HepG2 (cell line): ENCODE measurements at regions not wholly inside any gene's neighbourhood (a gene's known extent, or its start where the extent isn't known, plus 50 kb on each side); places are given as distances from the start of the nearest gene placed in this dataset.

ENCODE experiments used
- ATAC-seq: fragments of 200-7000 bp; cut with Tn5 transposase; 3 replicates; pipeline ENCODE4 v1.9.1; 2020; ENCODE audit warnings: mild to moderate bottlenecking, moderate library complexity
- BruUV-seq: library from RNA; stranded (reverse); fragments of 400-500 nt; replicated peaks from 2 replicates; lab custom pipeline; 2021; lab: Mats Ljungman, UMichigan
- CTCF ChIA-PET: fragments of 300-600 bp; formaldehyde crosslinking; extraction: SDS; loops from one replicate; lab custom pipeline; 2021; ENCODE audit warnings: low total read pairs, inconsistent platforms, low intra/inter-chr PET ratio; lab: Yijun Ruan, JAX
- POLR2A ChIA-PET: fragments of 350-600 bp; sonication (Branson Sonifier 250); formaldehyde crosslinking; loops from one replicate; lab custom pipeline; 2020; ENCODE audit warnings: antibody characterized with exemption, inconsistent platforms; lab: Yijun Ruan, JAX
- DNase-seq: peaks from one replicate; pipeline ENCODE4 v3.0.0-alpha.2; 2015; ENCODE audit warnings: low spot score
- FAIRE-seq: peaks from 3 replicates; lab custom pipeline; 2011; peaks lifted over from hg19 to GRCh38; lab: Jason Lieb, UNC
- H2AFZ ChIP-seq: one replicate; pipeline ENCODE4 v1.6.1; 2011; ENCODE audit warnings: low read length, inconsistent platforms
- H3K27ac ChIP-seq: fragments of 300-600 bp; 3 replicates; pipeline ENCODE4 v1.8.0; 2011; ENCODE audit warnings: mixed run types, mild to moderate bottlenecking, mixed read lengths, low read length, inconsistent platforms; ENCODE audit not compliant: insufficient read depth; ENCODE audit errors: extremely low read length
- H3K27me3 ChIP-seq, 2 experiments: fragments of 200-600 bp in 1 of 2; 2 replicates in 1 of 2; 3 replicates in 1 of 2; pipeline versions ENCODE4 v1.6.0 to v1.8.0; 2011; ENCODE audit warnings: low read length in 2 of 2, mild to moderate bottlenecking in 2 of 2, moderate library complexity in 2 of 2, inconsistent platforms in 1 of 2; ENCODE audit not compliant: insufficient read depth in 2 of 2, control insufficient read depth in 1 of 2
- H3K36me3 ChIP-seq, 2 experiments: fragments of 200-600 bp in 1 of 2; replicated peaks in 1 of 2; 2 replicates in 1 of 2; 3 replicates in 1 of 2; pipeline versions ENCODE4 v1.5.1 to v1.8.0; 2011; ENCODE audit warnings: low read length in 2 of 2, inconsistent platforms in 1 of 2; ENCODE audit not compliant: insufficient read depth in 2 of 2, control insufficient read depth in 1 of 2
- H3K4me1 ChIP-seq: 2 replicates; pipeline ENCODE4 v1.5.1; 2012; ENCODE audit warnings: low read length, inconsistent platforms; ENCODE audit not compliant: insufficient read depth
- H3K4me2 ChIP-seq: 2 replicates; pipeline ENCODE4 v1.6.0; 2011; ENCODE audit warnings: low read depth, low read length, inconsistent platforms
- H3K4me3 ChIP-seq, 3 experiments: fragments of 200-600 bp in 1 of 3; sonication (generic), shearing (Covaris generic) in 1 of 3; replicated peaks in 1 of 3; 2 replicates each; pipeline ENCODE4 v1.5.1; 2011 to 2016; ENCODE audit warnings: low read length in 3 of 3, inconsistent platforms in 2 of 3, low read depth in 2 of 3, mild to moderate bottlenecking in 2 of 3, control low read depth in 1 of 3, mixed read lengths in 1 of 3; ENCODE audit not compliant: insufficient read depth in 1 of 3
- H3K79me2 ChIP-seq: one replicate; pipeline ENCODE4 v1.6.1; 2011; ENCODE audit warnings: low read length, inconsistent platforms; ENCODE audit not compliant: insufficient read depth
- H3K9ac ChIP-seq: 2 replicates; pipeline ENCODE4 v1.6.0; 2011; ENCODE audit warnings: mild to moderate bottlenecking, low read depth, low read length, inconsistent platforms; ENCODE audit not compliant: insufficient read depth
- H3K9me3 ChIP-seq: 2 replicates; pipeline ENCODE4 v1.5.1; 2012; ENCODE audit warnings: mild to moderate bottlenecking, low read length
- H4K20me1 ChIP-seq: 2 replicates; pipeline ENCODE4 v1.6.0; 2011; ENCODE audit warnings: inconsistent platforms, mild to moderate bottlenecking, low read length, moderate library complexity; ENCODE audit not compliant: insufficient read depth
- CREB3 ChIP-seq: sonication (generic); formaldehyde crosslinking; IDR thresholded peaks from 2 replicates; pipeline ENCODE4 v1.5.0; 2020; ENCODE audit warnings: missing genetic modification reagents
- PITX1 ChIP-seq: sonication (generic); formaldehyde crosslinking; IDR thresholded peaks from 2 replicates; pipeline ENCODE4 v1.5.1; 2020; ENCODE audit warnings: mild to moderate bottlenecking, missing genetic modification reagents
- ZNF260 ChIP-seq: sonication (generic); formaldehyde crosslinking; IDR thresholded peaks from 2 replicates; pipeline ENCODE4 v1.4.0; 2020; ENCODE audit warnings: missing genetic modification reagents, low read depth, mild to moderate bottlenecking, borderline replicate concordance
- ZNF646 ChIP-seq: sonication (generic); formaldehyde crosslinking; IDR thresholded peaks from 2 replicates; pipeline ENCODE4 v1.9.0; 2021; ENCODE audit warnings: mild to moderate bottlenecking, missing genetic modification reagents
- WGBS: methylation state at CpG from one replicate; pipeline ENCODE4 v1.1.6; 2017; ENCODE audit warnings: low lambda C conversion rate; 5-methylcytosine and 5-hydroxymethylcytosine counted together
- in situ Hi-C: cut with HindIII; loops from 2 replicates; pipeline ENCODE4 v1.10.0; 2017; ENCODE audit warnings: low pct_unique_long_range_greater_than_20kb; ENCODE audit not compliant: extremely low pct_ligation_motif_present
- intact Hi-C: fragments of 100-400 bp; cut with micrococcal nuclease; formaldehyde crosslinking; loops from one replicate; pipeline ENCODE4 v1.10.0; 2022; ENCODE audit not compliant: unreplicated experiment

GRCh38 chr11:33606762-33607161, 93.9 kb downstream of the C11orf91 start:
- POLR2A ChIA-PET, result no interaction called here
- no peak overlapping the region for H3K27ac ChIP-seq
- intact Hi-C loops (no loop called here), in situ Hi-C loops (no loop called here)
- WGBS, result 5% methylated on average over 7 of the region's 10 CpGs
- CTCF ChIA-PET, result no interaction called here
- H3K4me1 ChIP-seq, result no peaks in the 10 kb centered on the region
- BruUV-seq, result no TSS peak
- TF ChIP-seq ZNF260, result no peak
- DNase-seq (no peak), FAIRE-seq (no peak), ATAC-seq (no peak)
- no peaks in the 10 kb centered on the region for H3K79me2 ChIP-seq
- no peak overlapping the region for H3K4me2 ChIP-seq
- no peaks in the 10 kb centered on the region for H3K9me3 ChIP-seq
- H2AFZ ChIP-seq, result no peak overlapping the region
- no peak overlapping the region for H3K9ac ChIP-seq
- H4K20me1 ChIP-seq, result no peaks in the 10 kb centered on the region
- no peaks in the 10 kb centered on the region for H3K36me3 ChIP-seq
- peaks cover 0 to 28% of the 10 kb centered on the region in 2 experiments; a peak in 3 of 5 replicates for H3K27me3 ChIP-seq
- H3K4me3 ChIP-seq, result no peak overlapping the region

- no peak for FAIRE-seq
- intact Hi-C loops, result no loop called here
Measured at GRCh38 chr11:33605703-33606102, 94.9 kb downstream of the C11orf91 start.

More at GRCh38 chr11:33605703-33606102, 94.9 kb downstream of the C11orf91 start:
- Histone ChIP-seq H3K9me3 (no peaks in the 10 kb centered on the region), H3K4me1 (no peaks in the 10 kb centered on the region), H3K4me2 (no peak overlapping the region), H3K4me3 (no peak overlapping the region), H3K9ac (no peak overlapping the region), H3K27me3 (peaks cover 0 to 28% of the 10 kb centered on the region in 2 experiments; a peak in 3 of 5 replicates), H3K79me2 (no peaks in the 10 kb centered on the region), H2AFZ (no peak overlapping the region), H3K27ac (no peak overlapping the region), H4K20me1 (no peaks in the 10 kb centered on the region), H3K36me3 (no peaks in the 10 kb centered on the region)
- ChIA-PET CTCF (no interaction called here), POLR2A (no interaction called here)
- ATAC-seq (no peak), DNase-seq (no peak)
- TF ChIP-seq PITX1 (CRISPR knock-in tag) (no peak), CREB3 (no peak), ZNF646 (CRISPR knock-in tag) (no peak)
- in situ Hi-C loops, result no loop called here
- 4% methylated on average over 3 of the region's 3 CpGs for WGBS
- BruUV-seq, result no TSS peak
